ENCODE measurements at regions not wholly inside any gene's neighbourhood (a gene's known extent, or its start where the extent isn't known, plus 50 kb on each side); places are given as distances from the start of the nearest gene placed in this dataset.

GRCh38 chr3:117874904-117875874 lies 1159.5 kb downstream of the IGSF11 start:
- Histone ChIP-seq H3K27ac (no peak overlapping the region), H3K9me3 (ENCODE audit: control insufficient read depth, low read length) (no peaks in the 10 kb centered on the region)
- TF ChIP-seq CTCF (IDR thresholded peaks at IDR 0.05): no peak

GRCh38 chr3:117875887-117876286 lies 1158.8 kb downstream of the IGSF11 start:
- Histone ChIP-seq H3K4me1 (no peaks in the 10 kb centered on the region), H3K9me3 (ENCODE audit: control insufficient read depth, low read length) (no peaks in the 10 kb centered on the region), H3K79me2 (no peaks in the 10 kb centered on the region), H3K36me3 (ENCODE audit: control insufficient read depth, insufficient read depth, low read length) (no peaks in the 10 kb centered on the region), H3K27ac (no peak overlapping the region), H3K9ac (no peak overlapping the region), H2AFZ (no peak overlapping the region), H3K4me2 (ENCODE audit: low read length) (no peak overlapping the region), H3K4me3 (ENCODE audit: low read depth, low read length) (no peak overlapping the region), H3K27me3 (ENCODE audit: control insufficient read depth, insufficient read depth, low read length) (no peaks in the 10 kb centered on the region)
- no peak for TF ChIP-seq CTCF (IDR thresholded peaks at IDR 0.05)

More at GRCh38 chr3:117874904-117875874, 1159.5 kb downstream of the IGSF11 start:
- Histone ChIP-seq H3K4me2 (ENCODE audit: low read length) (no peak overlapping the region), H3K79me2 (no peaks in the 10 kb centered on the region), H3K4me3 (ENCODE audit: low read depth, low read length) (no peak overlapping the region), H2AFZ (no peak overlapping the region), H3K4me1 (no peaks in the 10 kb centered on the region), H3K9ac (no peak overlapping the region), H3K36me3 (ENCODE audit: control insufficient read depth, insufficient read depth, low read length) (no peaks in the 10 kb centered on the region), H3K27me3 (ENCODE audit: control insufficient read depth, insufficient read depth, low read length) (no peaks in the 10 kb centered on the region)

- no peak for TF ChIP-seq CTCF (IDR thresholded peaks at IDR 0.05)
- Histone ChIP-seq H3K9ac (no peak overlapping the region), H3K4me3 (ENCODE audit: low read depth, low read length) (no peak overlapping the region), H2AFZ (no peak overlapping the region), H3K27ac (no peak overlapping the region), H3K79me2 (no peaks in the 10 kb centered on the region), H3K4me2 (ENCODE audit: low read length) (no peak overlapping the region), H3K9me3 (ENCODE audit: control insufficient read depth, low read length) (no peaks in the 10 kb centered on the region), H3K4me1 (no peaks in the 10 kb centered on the region), H3K36me3 (ENCODE audit: control insufficient read depth, insufficient read depth, low read length) (no peaks in the 10 kb centered on the region), H3K27me3 (ENCODE audit: control insufficient read depth, insufficient read depth, low read length) (no peaks in the 10 kb centered on the region)
These were observed 1154.0 kb downstream of the IGSF11 start for GRCh38 chr3:117880638-117881037.

- no peaks in the 10 kb centered on the region for H3K4me1 ChIP-seq
- no peak overlapping the region for H2AFZ ChIP-seq
- H3K4me2 ChIP-seq (ENCODE audit: low read length): no peak overlapping the region
- no peak for TF ChIP-seq CTCF (IDR thresholded peaks at IDR 0.05)
- H3K9me3 ChIP-seq (ENCODE audit: control insufficient read depth, low read length): no peaks in the 10 kb centered on the region
- no peak overlapping the region for H3K4me3 ChIP-seq (ENCODE audit: low read depth, low read length)
- no peak overlapping the region for H3K27ac ChIP-seq
- H3K9ac ChIP-seq: no peak overlapping the region
- no peaks in the 10 kb centered on the region for H3K27me3 ChIP-seq (ENCODE audit: control insufficient read depth, insufficient read depth, low read length)
- no peaks in the 10 kb centered on the region for H3K79me2 ChIP-seq
- no peaks in the 10 kb centered on the region for H3K36me3 ChIP-seq (ENCODE audit: control insufficient read depth, insufficient read depth, low read length)
These were observed 1153.4 kb downstream of the IGSF11 start for GRCh38 chr3:117881210-117881609.

Measured in parathyroid adenoma (tissue), 2 donors.